ENCODE measurements at regions not wholly inside any gene's neighbourhood (a gene's known extent, or its start where the extent isn't known, plus 50 kb on each side); places are given as distances from the start of the nearest gene placed in this dataset.

- intact Hi-C loops (cut with micrococcal nuclease; ENCODE audit: unreplicated experiment) = no loop called here
- no peaks in the 10 kb centered on the region for H3K27me3 Mint-ChIP-seq (ENCODE audit: unreplicated experiment)
- H3K27ac Mint-ChIP-seq (ENCODE audit: unreplicated experiment) = no peak overlapping the region
- H3K4me1 Mint-ChIP-seq (ENCODE audit: low read depth, unreplicated experiment) = no peaks in the 10 kb centered on the region
- H3K9me3 Mint-ChIP-seq (ENCODE audit: low read depth, unreplicated experiment) = no peaks in the 10 kb centered on the region
- H3K36me3 Mint-ChIP-seq (ENCODE audit: insufficient read depth, unreplicated experiment) = no peaks in the 10 kb centered on the region
- TF ChIP-seq CTCF (IDR thresholded peaks at IDR 0.05; ENCODE audit: unreplicated experiment) = no peak
- H3K4me3 Mint-ChIP-seq (ENCODE audit: low read depth, unreplicated experiment) = no peak overlapping the region
- CTCF ChIA-PET = no interaction called here
- no TSS peak for BruUV-seq (replicated peaks)
- DNase-seq = no peak
These were observed 101.0 kb upstream of the EEF1E1 start for GRCh38 chr6:8203337-8203736.

- H3K4me3 Mint-ChIP-seq (ENCODE audit: low read depth, unreplicated experiment) = no peak overlapping the region
These were observed 99.3 kb upstream of the EEF1E1 start for GRCh38 chr6:8201679-8202078.

GRCh38 chr6:8200255-8200654, 97.9 kb upstream of the EEF1E1 start:
- CTCF ChIA-PET = no interaction called here
- intact Hi-C loops (cut with micrococcal nuclease; ENCODE audit: unreplicated experiment) = no loop called here
- Mint-ChIP-seq H3K4me3 (ENCODE audit: low read depth, unreplicated experiment) (no peak overlapping the region), H3K27me3 (ENCODE audit: unreplicated experiment) (no peaks in the 10 kb centered on the region), H3K27ac (ENCODE audit: unreplicated experiment) (no peak overlapping the region), H3K9me3 (ENCODE audit: low read depth, unreplicated experiment) (no peaks in the 10 kb centered on the region), H3K4me1 (ENCODE audit: low read depth, unreplicated experiment) (no peaks in the 10 kb centered on the region), H3K36me3 (ENCODE audit: insufficient read depth, unreplicated experiment) (no peaks in the 10 kb centered on the region)
- TF ChIP-seq CTCF (IDR thresholded peaks at IDR 0.05; ENCODE audit: unreplicated experiment) = no peak
- no peak for DNase-seq
- BruUV-seq (replicated peaks) = no TSS peak

More at GRCh38 chr6:8201679-8202078, 99.3 kb upstream of the EEF1E1 start:
- Mint-ChIP-seq H3K36me3 (ENCODE audit: insufficient read depth, unreplicated experiment) (no peaks in the 10 kb centered on the region), H3K4me1 (ENCODE audit: low read depth, unreplicated experiment) (no peaks in the 10 kb centered on the region), H3K27ac (ENCODE audit: unreplicated experiment) (no peak overlapping the region), H3K27me3 (ENCODE audit: unreplicated experiment) (no peaks in the 10 kb centered on the region), H3K9me3 (ENCODE audit: low read depth, unreplicated experiment) (no peaks in the 10 kb centered on the region)
- no peak for TF ChIP-seq CTCF (IDR thresholded peaks at IDR 0.05; ENCODE audit: unreplicated experiment)
- no TSS peak for BruUV-seq (replicated peaks)
- no peak for DNase-seq
- CTCF ChIA-PET = no interaction called here
- intact Hi-C loops (cut with micrococcal nuclease; ENCODE audit: unreplicated experiment) = no loop called here

GRCh38 chr6:8195714-8196102, 93.4 kb upstream of the EEF1E1 start:
- Mint-ChIP-seq H3K27me3 (ENCODE audit: unreplicated experiment) (no peaks in the 10 kb centered on the region), H3K27ac (ENCODE audit: unreplicated experiment) (no peak overlapping the region), H3K36me3 (ENCODE audit: insufficient read depth, unreplicated experiment) (no peaks in the 10 kb centered on the region), H3K4me1 (ENCODE audit: low read depth, unreplicated experiment) (no peaks in the 10 kb centered on the region), H3K4me3 (ENCODE audit: low read depth, unreplicated experiment) (no peak overlapping the region), H3K9me3 (ENCODE audit: low read depth, unreplicated experiment) (no peaks in the 10 kb centered on the region)
- CTCF ChIA-PET = no interaction called here
- intact Hi-C loops (cut with micrococcal nuclease; ENCODE audit: unreplicated experiment) = no loop called here
- BruUV-seq (replicated peaks) = no TSS peak
- TF ChIP-seq CTCF (IDR thresholded peaks at IDR 0.05; ENCODE audit: unreplicated experiment) = no peak
- DNase-seq = no peak

All from Calu3 (cell line).